ENCODE measurements at regions not wholly inside any gene's neighbourhood (a gene's known extent, or its start where the extent isn't known, plus 50 kb on each side); places are given as distances from the start of the nearest gene placed in this dataset.

- no peak for TF ChIP-seq CTCF (conservative IDR thresholded peaks at IDR 0.05; ENCODE audit: low read depth, low read length)
- TF ChIP-seq POLR2A (IDR thresholded peaks at IDR 0.05; ENCODE audit: low read depth, low read length), result no peak
- TF ChIP-seq MAFK (IDR thresholded peaks at IDR 0.05; ENCODE audit: low read depth, low read length), result no peak
- no peak for TF ChIP-seq RCOR1 (IDR thresholded peaks at IDR 0.05; ENCODE audit: insufficient replicate concordance, low read length)
- TF ChIP-seq MAZ (IDR thresholded peaks at IDR 0.05; ENCODE audit: borderline replicate concordance, low read depth, low read length), result no peak
- TF ChIP-seq CEBPB (IDR thresholded peaks at IDR 0.05; ENCODE audit: low read depth, low read length), result no peak
- no peak for TF ChIP-seq MXI1 (IDR thresholded peaks at IDR 0.05; ENCODE audit: borderline replicate concordance, low read depth, low read length)
- no peak for TF ChIP-seq NFE2L2 (IDR thresholded peaks at IDR 0.05; ENCODE audit: low read depth, low read length)
- TF ChIP-seq FOS (IDR thresholded peaks at IDR 0.05; ENCODE audit: low read depth, low read length), result no peak
Measured at GRCh38 chr21:38032082-38032801, 116.0 kb upstream of the KCNJ6 start.

All from IMR-90 (cell line).